HG02642 (cell line): ENCODE measurements at regions not wholly inside any gene's neighbourhood (a gene's known extent, or its start where the extent isn't known, plus 50 kb on each side); places are given as distances from the start of the nearest gene placed in this dataset.

Experiments
- ATAC-seq: cut with Tn5 transposase; IDR thresholded peaks from one replicate; pipeline ENCODE4 v1.9.1; 2021; ENCODE audit warnings: mild to moderate bottlenecking; ENCODE audit not compliant: unreplicated experiment, poor library complexity

DNA sequence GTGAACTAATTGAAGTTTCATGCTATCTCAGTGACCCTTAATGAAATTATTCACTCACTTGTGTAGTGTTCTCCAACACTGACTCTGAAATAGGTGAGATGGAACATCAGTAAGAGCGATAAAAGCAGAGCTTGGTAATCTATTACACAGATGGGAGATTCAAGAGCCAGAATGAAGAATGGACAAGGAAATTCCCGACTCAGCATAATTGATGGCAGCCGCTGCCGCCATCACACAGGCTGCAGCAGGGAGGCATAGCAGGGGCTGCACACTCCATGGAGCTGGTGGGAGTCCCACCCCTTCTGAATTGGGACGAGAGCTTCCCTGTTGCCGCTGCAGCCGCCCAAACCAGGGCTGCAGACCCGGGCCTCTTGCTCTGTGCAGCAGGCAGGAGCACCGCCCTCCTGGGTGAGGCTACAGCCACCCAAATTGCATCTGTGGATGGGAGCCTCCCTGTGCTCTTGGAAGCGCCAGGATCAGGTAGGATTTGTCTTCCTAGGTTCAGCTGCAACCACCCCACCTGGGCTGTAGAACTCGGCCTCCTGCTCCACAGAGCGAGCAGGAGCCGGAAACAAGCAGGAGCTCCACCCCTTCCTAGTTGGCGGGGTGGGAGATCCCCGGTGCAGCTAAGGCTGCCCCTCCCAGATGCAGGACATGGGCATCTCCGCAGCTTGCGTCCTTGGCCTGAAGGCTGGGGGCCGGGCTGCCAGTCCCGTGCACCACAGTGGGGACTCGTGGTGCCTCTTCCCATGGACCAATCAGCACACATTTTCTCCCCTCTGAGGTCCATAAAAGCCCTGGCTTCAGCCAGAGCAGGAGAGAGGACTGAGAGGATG is 535.1 kb upstream of the LUZP2 start:
- no peak for ATAC-seq

DNA sequence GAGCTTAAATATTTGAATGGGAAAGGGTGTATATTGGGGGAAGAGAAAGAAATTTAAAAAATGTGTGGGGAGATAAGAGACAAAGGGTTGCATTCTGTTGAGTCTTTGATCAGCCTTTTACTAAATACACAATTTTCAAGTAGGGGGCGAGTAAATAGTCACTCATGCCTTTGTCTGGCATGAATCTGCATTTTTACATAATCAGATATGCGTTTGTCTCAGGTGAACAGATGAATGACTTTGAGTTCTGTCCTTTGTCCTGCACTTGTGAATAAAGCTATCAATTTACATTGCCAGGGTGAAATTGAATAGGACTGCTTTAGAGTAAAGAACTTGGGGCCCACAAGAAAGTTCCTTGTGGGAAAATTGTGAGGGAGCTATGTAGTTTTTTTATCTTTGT is 523.6 kb upstream of the LUZP2 start:
- ATAC-seq, result no peak

DNA sequence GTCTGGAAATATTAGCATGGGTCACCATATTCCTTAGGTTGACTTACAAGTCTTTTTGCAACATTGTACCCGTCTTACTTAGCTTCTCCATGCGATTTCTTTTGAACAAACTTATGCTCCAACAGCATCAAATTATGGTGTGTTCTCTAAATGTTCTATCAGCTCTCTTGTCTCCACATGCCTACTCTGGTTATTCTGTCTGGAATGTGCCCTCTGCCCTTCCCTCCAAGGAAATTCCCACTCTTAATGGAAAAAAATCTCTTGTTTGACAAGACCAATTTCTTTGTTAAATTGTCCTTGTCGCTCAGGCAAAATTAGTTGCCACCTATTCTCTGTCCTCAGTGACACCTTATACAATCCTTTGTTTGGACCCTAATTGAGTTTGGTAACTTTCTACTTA is 522.8 kb upstream of the LUZP2 start:
- ATAC-seq, result no peak

DNA sequence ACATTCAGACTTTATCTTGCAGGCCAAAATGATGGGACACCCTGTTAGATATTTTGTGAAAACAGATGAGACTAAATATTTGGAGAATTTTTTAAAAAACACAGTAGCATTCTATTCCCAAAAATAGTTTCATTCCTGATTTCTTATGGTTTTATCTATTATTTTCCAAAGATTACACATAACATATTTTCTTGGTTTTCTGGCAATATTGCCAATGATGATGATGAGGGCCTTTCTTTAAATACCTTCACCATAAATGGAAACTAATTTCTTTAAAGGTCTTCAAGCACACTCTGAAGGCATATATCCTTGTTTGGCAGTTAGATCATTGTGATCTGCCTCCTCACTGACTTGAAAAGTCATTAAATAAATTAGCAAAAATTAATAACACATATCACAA is 522.3 kb upstream of the LUZP2 start:
- no peak for ATAC-seq

DNA sequence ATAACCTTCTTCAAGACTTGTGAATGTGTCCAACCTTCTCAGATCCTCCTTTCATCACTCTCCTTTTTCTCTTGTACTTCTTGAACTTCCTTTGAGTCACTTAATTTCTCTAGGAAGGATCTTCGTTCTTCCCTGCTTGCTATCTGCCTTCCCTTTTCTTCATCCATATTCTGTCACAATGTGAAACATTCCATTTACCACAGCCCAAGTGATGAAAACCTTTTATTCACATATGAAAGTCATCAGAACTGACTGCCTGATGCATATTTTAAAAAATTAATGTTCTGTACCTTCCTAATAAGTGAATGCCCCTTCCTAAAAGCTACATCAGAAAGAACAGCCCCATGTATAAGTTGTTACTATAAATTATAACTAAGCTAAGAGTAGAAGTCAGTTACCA is 520.4 kb upstream of the LUZP2 start:
- ATAC-seq, result no peak

DNA sequence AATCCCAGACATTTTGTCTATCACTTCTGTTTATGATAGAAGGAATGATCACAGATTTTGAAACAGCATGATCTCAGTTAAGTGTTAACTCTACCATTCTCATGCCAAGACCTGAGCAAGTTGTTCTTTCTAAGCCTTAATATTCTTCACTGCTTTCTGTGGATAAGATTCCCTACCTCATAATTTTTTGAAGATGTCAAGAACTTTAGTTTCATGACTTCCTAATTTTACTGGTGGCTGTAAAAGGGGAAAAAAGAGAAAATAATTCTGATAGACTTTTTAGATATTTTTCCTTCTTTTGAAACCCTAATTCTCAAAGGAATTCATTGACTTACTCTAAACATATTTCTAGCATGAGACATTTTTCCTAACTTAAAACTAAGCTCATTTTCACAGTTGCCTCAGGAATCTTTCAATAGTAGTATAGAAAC is 520.0 kb upstream of the LUZP2 start:
- ATAC-seq, result no peak

DNA sequence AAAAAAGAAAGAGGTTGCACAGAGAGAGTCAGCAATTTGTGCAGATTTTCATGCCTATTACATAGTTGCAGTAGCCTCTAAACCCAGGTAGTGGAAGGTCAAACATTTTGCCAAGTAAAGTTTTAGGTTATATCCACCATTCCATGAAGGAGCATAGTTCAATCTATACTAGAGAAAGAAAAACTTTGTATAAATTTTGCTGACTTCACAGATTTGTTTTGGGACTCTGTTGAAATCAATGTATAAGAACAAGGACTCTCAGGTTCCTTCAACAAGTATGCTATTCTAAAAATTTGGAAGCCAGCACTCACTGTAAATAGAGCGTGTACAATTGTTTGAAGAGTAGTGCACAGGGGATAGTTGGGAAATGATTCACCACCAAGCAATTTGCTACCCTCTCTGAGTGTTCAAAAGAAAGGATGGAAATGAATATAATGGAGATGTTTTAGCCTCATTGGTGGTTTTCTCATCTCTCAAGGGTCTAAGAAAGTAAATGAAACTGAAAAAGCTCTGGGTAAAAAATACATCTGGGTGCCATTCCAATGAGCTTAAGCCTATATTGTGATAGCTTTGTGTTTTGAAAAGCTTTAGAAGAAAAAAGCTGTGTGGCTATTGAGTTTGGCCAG is 508.4 kb upstream of the LUZP2 start:
- ATAC-seq, result no peak

DNA sequence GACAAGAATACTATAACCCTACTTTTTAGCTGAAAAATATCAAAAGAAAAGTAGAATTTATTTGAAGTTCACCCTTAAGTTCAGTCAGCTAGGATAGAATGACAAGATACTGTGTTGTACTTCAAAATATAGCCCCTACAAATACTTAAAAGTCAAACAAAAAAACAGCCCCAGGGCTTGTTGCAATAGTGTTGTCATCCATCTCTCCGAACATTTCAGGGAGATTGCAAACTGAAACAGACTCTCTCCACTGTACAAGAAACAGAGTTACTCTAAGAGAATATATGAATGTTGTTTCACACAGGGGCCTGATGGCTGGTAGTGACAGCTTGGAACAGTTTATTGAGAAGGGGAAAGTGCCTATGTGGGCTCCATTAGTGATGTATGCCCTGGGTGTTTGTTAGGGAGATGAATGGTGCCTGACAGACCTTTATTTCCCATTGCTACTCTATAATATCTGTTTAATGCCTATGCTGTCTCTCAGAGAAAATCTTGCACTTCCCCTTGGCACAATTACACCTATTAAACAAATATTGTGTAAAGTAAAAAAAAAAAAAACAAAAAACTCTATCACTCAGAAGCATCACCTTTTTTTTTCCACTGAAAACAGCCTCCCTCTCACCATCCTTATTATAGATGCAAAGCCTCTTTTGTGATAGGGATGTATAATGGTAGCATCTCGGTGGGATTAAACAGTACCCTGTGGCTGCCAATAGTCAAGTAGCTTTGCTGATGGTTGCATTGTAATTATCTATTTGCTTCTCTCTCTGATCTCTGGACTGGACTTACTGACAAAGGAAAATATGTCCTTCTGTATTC is 506.3 kb upstream of the LUZP2 start:
- no peak for ATAC-seq

DNA sequence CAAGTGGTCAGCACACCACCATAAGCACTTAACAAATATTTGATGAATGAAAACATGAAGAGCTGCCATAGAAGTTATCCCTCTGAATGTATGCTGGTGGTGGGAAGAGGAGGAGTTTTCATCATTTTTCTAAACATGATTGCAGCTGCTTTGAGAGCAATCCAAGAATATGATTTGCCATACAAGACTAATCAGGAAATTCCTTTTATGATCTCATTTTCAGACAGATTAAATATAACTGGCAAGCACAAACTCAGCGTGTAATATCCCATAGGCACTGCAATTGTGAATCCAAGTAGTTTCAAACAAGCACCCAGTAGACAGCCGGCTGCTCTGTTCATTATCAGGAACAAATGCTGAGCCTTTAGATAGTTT is 505.7 kb upstream of the LUZP2 start:
- no peak for ATAC-seq

DNA sequence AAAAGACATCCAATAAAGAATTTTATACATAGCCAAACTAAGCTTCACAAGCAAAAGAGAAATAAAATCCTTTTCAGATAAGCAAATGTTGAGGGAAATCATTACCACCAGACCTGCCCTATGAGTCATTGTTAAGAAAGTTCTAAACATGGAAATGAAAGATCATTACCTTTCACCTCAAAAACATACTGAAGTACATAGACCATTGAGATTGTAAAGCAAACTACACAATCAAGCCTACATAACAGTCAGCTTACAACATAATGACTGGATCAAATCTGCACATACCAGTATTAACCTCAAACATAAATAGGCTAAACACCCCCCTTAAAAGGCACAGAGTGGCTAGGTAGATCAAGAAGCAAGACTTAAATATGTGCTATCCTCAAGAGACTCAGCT is 501.0 kb upstream of the LUZP2 start:
- no peak for ATAC-seq

DNA sequence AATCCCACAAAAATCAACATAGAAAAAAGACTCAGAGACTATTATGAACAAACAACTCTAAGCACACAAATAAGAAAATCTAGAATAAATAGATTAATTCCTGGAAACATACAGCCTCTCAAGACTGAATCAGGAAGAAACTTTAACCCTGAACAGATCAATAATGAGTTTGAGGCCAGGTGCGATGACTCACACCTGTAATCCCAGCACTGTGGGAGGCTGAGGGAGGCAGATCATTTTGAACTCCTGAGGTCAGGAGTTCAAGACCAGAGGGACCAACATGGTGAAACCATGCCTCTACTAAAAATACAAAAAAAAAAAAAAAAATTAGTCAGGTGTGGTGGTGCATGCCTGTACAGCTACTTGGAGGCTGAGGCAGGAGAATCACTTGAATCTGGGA is 499.5 kb upstream of the LUZP2 start:
- ATAC-seq, result no peak

DNA sequence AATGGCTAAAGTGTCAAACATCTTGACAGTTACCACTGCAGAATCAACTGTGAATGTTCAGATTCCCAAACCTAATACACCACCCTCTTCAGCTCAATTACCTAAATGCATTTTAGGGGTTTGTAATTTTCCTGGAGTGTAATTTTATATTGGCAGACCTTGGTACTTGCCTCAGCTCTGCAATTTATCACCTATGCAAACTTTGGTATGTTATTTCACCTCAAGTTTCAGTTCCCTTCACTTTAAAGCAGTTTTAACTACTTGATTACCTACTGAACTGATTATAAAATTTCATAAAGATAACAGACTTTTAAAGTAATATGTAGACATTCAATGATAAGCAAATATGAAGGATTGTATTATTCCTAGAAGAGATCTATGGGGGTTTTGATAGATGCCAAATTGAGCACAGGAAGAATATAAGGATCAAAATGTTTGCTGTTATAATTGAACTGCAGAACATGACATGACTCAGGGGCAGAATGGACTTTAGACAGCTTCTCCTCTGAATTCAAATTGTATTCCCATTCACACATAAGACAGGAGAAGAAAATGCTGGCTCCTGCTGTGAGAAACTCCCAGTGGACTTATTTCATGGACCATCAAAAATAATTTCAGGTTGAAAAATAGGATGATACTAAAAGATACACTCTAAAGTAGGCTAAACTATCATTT is 491.5 kb upstream of the LUZP2 start:
- no peak for ATAC-seq

DNA sequence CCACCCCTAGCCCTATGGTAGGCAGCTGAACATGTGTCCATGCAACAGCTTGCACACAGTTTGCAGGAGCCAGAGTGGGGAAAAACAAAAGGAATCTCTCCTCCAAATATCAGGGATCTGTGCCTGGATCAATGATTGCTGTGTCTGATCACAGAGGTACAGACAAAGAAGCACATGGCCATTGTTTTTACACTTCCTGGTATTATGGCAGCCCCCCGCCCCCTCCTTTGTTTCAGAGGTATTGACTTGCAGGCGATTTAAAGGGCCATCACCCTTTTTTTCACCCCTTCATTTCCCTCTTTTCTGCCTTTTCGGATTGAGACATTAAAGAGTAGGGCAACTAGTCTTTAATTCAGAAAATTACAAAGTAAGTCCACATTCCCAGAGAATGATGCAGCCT is 453.0 kb upstream of the LUZP2 start:
- no peak for ATAC-seq

DNA sequence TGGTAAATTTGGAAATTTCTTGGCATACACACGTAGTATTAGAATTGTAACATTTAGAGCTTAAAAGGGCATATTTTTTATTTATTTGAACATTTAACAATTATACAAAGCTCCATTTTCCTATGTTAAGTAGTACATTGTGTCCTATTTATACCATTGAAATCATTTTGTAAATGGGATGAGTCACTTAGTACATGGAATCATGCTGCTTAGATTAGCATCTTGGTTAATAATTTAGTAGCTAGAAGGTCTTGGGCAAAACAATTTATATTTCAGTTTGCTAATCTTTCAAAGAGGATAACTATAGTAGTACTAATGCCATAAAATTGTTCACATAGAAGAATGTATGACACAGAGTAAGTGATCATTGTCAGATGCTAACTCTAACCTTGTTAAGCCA is 450.1 kb upstream of the LUZP2 start:
- ATAC-seq, result no peak

DNA sequence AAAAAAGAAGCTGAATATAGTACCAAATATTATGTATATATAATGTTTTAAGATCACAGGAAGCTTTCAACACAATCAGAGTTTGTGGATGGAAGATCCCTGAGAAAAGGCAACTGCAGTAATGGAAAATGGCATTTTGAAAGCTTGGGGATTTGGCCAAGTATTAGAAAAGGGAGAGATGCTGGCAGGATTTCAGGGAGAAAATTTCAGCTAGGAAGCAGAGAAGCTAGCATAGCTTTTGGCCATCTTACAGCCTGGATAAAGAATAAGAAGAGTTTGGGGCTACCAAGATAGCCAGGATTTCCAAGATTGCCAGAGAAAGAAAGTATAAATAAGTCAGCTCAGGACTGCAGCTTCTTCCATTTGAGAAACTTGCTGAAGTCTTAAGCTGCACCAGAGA is 440.8 kb upstream of the LUZP2 start:
- ATAC-seq, result no peak

DNA sequence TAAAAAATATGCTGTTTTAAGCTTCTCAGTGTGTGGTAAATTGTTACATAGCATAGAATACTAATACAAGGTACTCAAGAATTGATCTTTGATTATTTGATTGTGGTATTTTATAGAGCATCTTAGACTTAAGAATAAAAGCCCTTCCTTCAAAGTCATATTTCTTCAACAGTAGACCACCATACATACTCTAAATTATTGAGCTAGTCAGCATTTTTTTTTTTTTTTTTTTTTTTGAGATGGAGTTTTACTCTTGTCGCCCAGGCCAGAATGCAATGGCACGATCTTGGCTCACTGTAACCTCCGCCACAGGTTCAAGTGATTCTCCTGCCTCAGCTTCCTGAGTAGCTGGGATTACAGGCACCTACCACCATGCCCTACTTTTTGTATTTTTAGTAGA is 436.7 kb upstream of the LUZP2 start:
- ATAC-seq, result no peak

DNA sequence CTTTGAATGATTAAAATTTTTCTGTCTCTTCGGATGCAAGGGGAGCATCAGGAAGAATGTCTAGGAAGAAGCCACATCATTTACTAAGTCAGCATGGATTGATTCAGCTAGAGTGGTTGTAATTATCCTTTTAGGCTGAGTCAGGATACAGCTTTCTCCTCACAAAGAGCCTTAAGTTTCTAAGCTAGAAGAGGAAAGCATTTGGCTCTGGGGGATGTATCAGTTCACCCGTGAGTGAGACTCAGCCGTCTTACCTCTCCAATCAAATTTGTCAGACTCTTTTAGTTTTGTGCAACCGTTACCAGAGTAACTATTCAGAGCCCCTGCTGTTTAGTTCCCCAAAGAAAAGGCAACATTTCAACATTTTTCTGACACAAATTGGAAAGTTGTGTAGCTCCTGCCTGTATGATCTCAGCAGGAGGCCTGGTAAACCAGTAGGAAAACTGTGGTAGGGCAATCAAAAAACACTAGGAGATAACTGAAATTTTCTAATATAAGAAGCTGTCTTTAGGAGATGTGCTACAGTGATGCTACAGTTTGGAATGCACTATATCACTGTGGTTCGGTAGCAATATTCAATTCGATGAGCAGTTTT is 432.4 kb upstream of the LUZP2 start:
- ATAC-seq, result no peak

DNA sequence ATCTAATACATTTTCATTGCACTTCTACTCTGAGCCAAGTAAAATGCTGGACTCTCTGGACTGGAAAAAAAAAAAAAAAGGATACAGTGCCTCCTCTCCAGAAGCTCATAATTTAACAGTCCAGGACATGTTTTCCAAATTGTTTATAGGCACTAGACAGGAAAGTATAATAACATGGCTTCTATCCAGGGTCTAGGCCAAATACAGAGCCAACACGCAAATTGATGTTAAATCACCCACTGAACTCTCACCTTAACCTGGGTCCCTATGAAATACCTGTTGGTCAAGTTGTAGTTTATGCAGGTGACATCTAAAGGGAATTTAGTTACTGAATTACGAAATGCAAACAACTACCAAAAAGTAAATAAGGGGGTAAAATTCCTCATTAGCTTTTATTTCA is 428.7 kb upstream of the LUZP2 start:
- ATAC-seq, result no peak

DNA sequence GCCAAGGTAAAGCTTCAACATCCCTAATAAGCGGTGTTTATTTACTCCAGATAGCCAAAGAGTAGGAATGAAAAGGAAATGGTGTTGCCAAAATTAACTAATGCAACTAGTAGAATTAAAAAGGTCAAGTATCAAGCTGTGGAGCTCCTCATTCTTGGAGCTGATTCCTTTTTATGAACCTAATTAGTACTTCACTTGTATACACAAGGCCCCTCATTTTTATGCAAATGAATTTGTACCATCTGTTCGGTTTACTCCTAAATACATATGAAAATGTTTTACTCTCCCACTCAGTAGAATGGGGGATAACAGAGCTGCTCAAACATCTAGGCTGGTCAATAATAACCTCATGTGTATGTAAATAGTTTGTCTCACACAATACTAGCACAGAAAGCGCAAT is 426.4 kb upstream of the LUZP2 start:
- no peak for ATAC-seq

DNA sequence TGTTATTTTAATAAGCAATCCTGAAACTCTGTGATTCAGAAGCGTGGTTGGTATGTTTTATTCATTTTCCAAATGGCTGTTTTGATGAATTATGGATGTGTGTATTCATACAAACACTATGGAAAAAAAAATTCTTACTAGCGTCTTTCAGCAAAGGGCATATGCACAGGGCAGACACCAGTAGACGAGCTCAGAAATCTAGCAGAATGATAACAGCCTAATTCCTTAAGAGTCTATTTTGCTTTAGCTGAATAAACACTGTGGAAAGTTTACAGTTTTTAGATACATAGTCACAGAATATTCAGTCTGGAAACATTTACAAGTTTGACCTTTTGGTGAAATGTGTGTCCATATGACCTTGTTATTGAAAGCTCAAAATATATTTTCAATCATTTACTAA is 418.8 kb upstream of the LUZP2 start:
- ATAC-seq, result no peak
